Endodermal cell (in vitro differentiated cells): ENCODE measurements at regions not wholly inside any gene's neighbourhood (a gene's known extent, or its start where the extent isn't known, plus 50 kb on each side); places are given as distances from the start of the nearest gene placed in this dataset.

Experiments
- DNase-seq: peaks from one replicate; pipeline ENCODE4 v3.0.0-alpha.2; 2017
- H3K27ac ChIP-seq: 2 replicates; pipeline ENCODE4 v1.5.1; 2013; ENCODE audit warnings: mild to moderate bottlenecking, low read depth, low read length, moderate library complexity
- H3K27me3 ChIP-seq: 2 replicates; pipeline ENCODE4 v1.6.1; 2013; ENCODE audit warnings: mild to moderate bottlenecking, low read length, moderate library complexity; ENCODE audit not compliant: insufficient read depth, control insufficient read depth, poor library complexity, severe bottlenecking
- H3K36me3 ChIP-seq: 2 replicates; pipeline ENCODE4 v1.7.0; 2013; ENCODE audit warnings: mild to moderate bottlenecking, low read length, moderate library complexity; ENCODE audit not compliant: control insufficient read depth, insufficient read depth
- H3K4me1 ChIP-seq: one replicate; pipeline ENCODE4 v1.7.0; 2013; ENCODE audit warnings: low read length; ENCODE audit not compliant: control insufficient read depth, insufficient read depth
- H3K4me3 ChIP-seq: 2 replicates; pipeline ENCODE4 v1.5.1; 2013; ENCODE audit warnings: mild to moderate bottlenecking, low read length, moderate library complexity
- H3K9ac ChIP-seq: 2 replicates; pipeline ENCODE4 v1.6.1; 2013; ENCODE audit warnings: mild to moderate bottlenecking, low read length, moderate library complexity; ENCODE audit not compliant: poor library complexity, severe bottlenecking; ENCODE audit errors: extremely low read depth
- H3K9me3 ChIP-seq: 2 replicates; pipeline ENCODE4 v1.6.1; 2013; ENCODE audit warnings: mild to moderate bottlenecking, low read length, moderate library complexity; ENCODE audit not compliant: control insufficient read depth
- H3K27ac Mint-ChIP-seq: 2 replicates; pipeline ENCODE4 v1.8.0; 2020; ENCODE audit warnings: mixed read lengths
- H3K27me3 Mint-ChIP-seq: 2 replicates; pipeline ENCODE4 v1.8.0; 2021; ENCODE audit warnings: mild to moderate bottlenecking, mixed read lengths; ENCODE audit not compliant: insufficient read depth
- H3K36me3 Mint-ChIP-seq: 2 replicates; pipeline ENCODE4 v1.8.0; 2020; ENCODE audit warnings: low read depth, mixed read lengths
- H3K4me1 Mint-ChIP-seq: 2 replicates; pipeline ENCODE4 v1.8.0; 2020; ENCODE audit warnings: mixed read lengths
- H3K4me3 Mint-ChIP-seq: 2 replicates; pipeline ENCODE4 v1.8.0; 2020; ENCODE audit warnings: mild to moderate bottlenecking, moderate library complexity, mixed read lengths
- H3K9me3 Mint-ChIP-seq: 2 replicates; pipeline ENCODE4 v1.8.0; 2020; ENCODE audit warnings: mild to moderate bottlenecking, mixed read lengths
- CTCF ChIP-seq: fragments of 200-600 bp; sonication (generic); conservative IDR thresholded peaks from 2 replicates; pipeline ENCODE4 v1.5.0; 2021; ENCODE audit warnings: antibody characterized with exemption, mild to moderate bottlenecking
- WGBS, 2 experiments: methylation state at CpG; one replicate each; pipeline versions ENCODE4 v1.1.5 to v1.1.7; 2013; ENCODE audit warnings: missing lambda C conversion rate in 2 of 2, mixed read lengths in 1 of 2; ENCODE audit not compliant: insufficient coverage in 1 of 2, insufficient read length in 1 of 2; 5-methylcytosine and 5-hydroxymethylcytosine counted together

GRCh38 chr7:110281362-110281761 lies 809.6 kb upstream of the LRRN3 start:
- DNase-seq = no peak
- no peaks in the 10 kb centered on the region for H3K36me3 ChIP-seq
- no peaks in the 10 kb centered on the region for H3K27me3 Mint-ChIP-seq
- H3K9me3 ChIP-seq = no peaks in the 10 kb centered on the region
- no peak overlapping the region for H3K27ac Mint-ChIP-seq
- no peaks in the 10 kb centered on the region for H3K9me3 Mint-ChIP-seq
- no peak for TF ChIP-seq CTCF
- no peaks in the 10 kb centered on the region for H3K27me3 ChIP-seq
- 86 to 94% methylated on average over 4 of the region's 4 CpGs for WGBS, 2 experiments
- H3K9ac ChIP-seq = no peak overlapping the region
- peaks cover 12% of the 10 kb centered on the region for H3K4me1 ChIP-seq
- peaks cover 29% of the 10 kb centered on the region for H3K4me1 Mint-ChIP-seq
- H3K4me3 Mint-ChIP-seq = no peak overlapping the region
- H3K4me3 ChIP-seq = no peak overlapping the region
- no peaks in the 10 kb centered on the region for H3K36me3 Mint-ChIP-seq
- H3K27ac ChIP-seq = no peak overlapping the region

GRCh38 chr7:110283056-110283455 lies 807.9 kb upstream of the LRRN3 start:
- no peak for TF ChIP-seq CTCF
- H3K4me1 Mint-ChIP-seq = peaks cover 29% of the 10 kb centered on the region
- Histone ChIP-seq H3K27ac (no peak overlapping the region), H3K27me3 (no peaks in the 10 kb centered on the region), H3K9me3 (no peaks in the 10 kb centered on the region), H3K4me1 (peaks cover 12% of the 10 kb centered on the region), H3K9ac (no peak overlapping the region), H3K36me3 (no peaks in the 10 kb centered on the region), H3K4me3 (peak overlapping the region; percentile 46)
- WGBS, 2 experiments = 52% methylated on average over 2 of the region's 2 CpGs; no CpG with 5 or more reads in 1 of the 2 experiments
- peak overlapping the region; percentile 13 for H3K4me3 Mint-ChIP-seq
- peak overlapping the region; percentile 48 for H3K27ac Mint-ChIP-seq
- no peaks in the 10 kb centered on the region for H3K27me3 Mint-ChIP-seq
- no peak for DNase-seq
- no peaks in the 10 kb centered on the region for H3K9me3 Mint-ChIP-seq
- H3K36me3 Mint-ChIP-seq = no peaks in the 10 kb centered on the region

GRCh38 chr7:110291430-110291829 lies 799.5 kb upstream of the LRRN3 start:
- H3K9ac ChIP-seq = no peak overlapping the region
- H3K27ac ChIP-seq = no peak overlapping the region
- no peaks in the 10 kb centered on the region for H3K27me3 ChIP-seq
- 84 to 100% methylated on average over 1 to 2 of the region's 2 CpGs for WGBS, 2 experiments
- Mint-ChIP-seq H3K4me3 (no peak overlapping the region), H3K36me3 (no peaks in the 10 kb centered on the region), H3K9me3 (no peaks in the 10 kb centered on the region), H3K27ac (no peak overlapping the region), H3K4me1 (peaks cover 14% of the 10 kb centered on the region), H3K27me3 (no peaks in the 10 kb centered on the region)
- no peak for TF ChIP-seq CTCF
- H3K9me3 ChIP-seq = no peaks in the 10 kb centered on the region
- no peaks in the 10 kb centered on the region for H3K36me3 ChIP-seq
- no peak overlapping the region for H3K4me3 ChIP-seq
- no peaks in the 10 kb centered on the region for H3K4me1 ChIP-seq
- DNase-seq = no peak
